Esophagus (tissue), 2 donors: ENCODE measurements at regions not wholly inside any gene's neighbourhood (a gene's known extent, or its start where the extent isn't known, plus 50 kb on each side); places are given as distances from the start of the nearest gene placed in this dataset.

Experiments
- H3K27ac ChIP-seq, 2 donors: one replicate each; pipeline ENCODE4 v1.5.1; 2013; ENCODE audit warnings: low read depth in 2 of 2, mild to moderate bottlenecking in 2 of 2, inconsistent platforms in 1 of 2, low read length in 1 of 2, moderate library complexity in 1 of 2
- H3K27me3 ChIP-seq, 2 donors: one replicate each; pipeline ENCODE4 v1.6.1; 2013; ENCODE audit warnings: low read length in 2 of 2, control low read depth in 1 of 2, mild to moderate bottlenecking in 1 of 2; ENCODE audit not compliant: insufficient read depth in 2 of 2, control insufficient read depth in 1 of 2
- H3K36me3 ChIP-seq, 2 donors: one replicate each; pipeline ENCODE4 v1.6.1; 2013; ENCODE audit warnings: low read length in 1 of 2; ENCODE audit not compliant: control insufficient read depth in 2 of 2, insufficient read depth in 2 of 2
- H3K4me1 ChIP-seq, 2 donors: one replicate each; pipeline ENCODE4 v1.6.1; 2013; ENCODE audit warnings: low read length in 1 of 2; ENCODE audit not compliant: control insufficient read depth in 2 of 2, insufficient read depth in 2 of 2
- H3K4me3 ChIP-seq, 2 donors: one replicate each; pipeline ENCODE4 v1.5.1; 2013; ENCODE audit warnings: low read length in 2 of 2, mild to moderate bottlenecking in 2 of 2, low read depth in 1 of 2, moderate library complexity in 1 of 2
- H3K9me3 ChIP-seq, 2 donors: one replicate each; pipeline ENCODE4 v1.6.1; 2013; ENCODE audit warnings: mild to moderate bottlenecking in 2 of 2, low read depth in 1 of 2, low read length in 1 of 2, moderate library complexity in 1 of 2; ENCODE audit not compliant: control insufficient read depth in 2 of 2, insufficient read depth in 1 of 2
- WGBS, 2 donors: extraction: QIAGEN DNeasy Blood & Tissue Kit; methylation state at CpG; one replicate each; pipeline ENCODE4 v1.1.7; 2013; 5-methylcytosine and 5-hydroxymethylcytosine counted together
- donor health status: healthy with polysubstance abuse.
- donor health status: Bipolar disorder and iron deficiency.

GRCh38 chr2:56626927-56627326 lies 443.1 kb downstream of the CCDC85A start:
- H3K27me3 ChIP-seq: no peaks in the 10 kb centered on the region
- no peaks in the 10 kb centered on the region for H3K9me3 ChIP-seq
- no peak overlapping the region for H3K4me3 ChIP-seq
- 78 to 85% methylated on average over 3 of the region's 3 CpGs for WGBS, 2 donors
- H3K27ac ChIP-seq: no peak overlapping the region
- no peaks in the 10 kb centered on the region for H3K4me1 ChIP-seq
- H3K36me3 ChIP-seq: no peaks in the 10 kb centered on the region

GRCh38 chr2:56630286-56630685 lies 446.5 kb downstream of the CCDC85A start:
- Histone ChIP-seq H3K4me3 (no peak overlapping the region), H3K27me3 (no peaks in the 10 kb centered on the region), H3K36me3 (no peaks in the 10 kb centered on the region), H3K4me1 (no peaks in the 10 kb centered on the region), H3K27ac (no peak overlapping the region), H3K9me3 (no peaks in the 10 kb centered on the region)
- 73 to 77% methylated on average over 2 of the region's 2 CpGs for WGBS, 2 donors

GRCh38 chr2:56647997-56648396 lies 464.2 kb downstream of the CCDC85A start:
- Histone ChIP-seq H3K27ac (no peak overlapping the region), H3K36me3 (no peaks in the 10 kb centered on the region), H3K27me3 (no peaks in the 10 kb centered on the region), H3K9me3 (no peaks in the 10 kb centered on the region), H3K4me3 (no peak overlapping the region), H3K4me1 (no peaks in the 10 kb centered on the region)
- 56 to 61% methylated on average over 1 of the region's 1 CpG for WGBS, 2 donors

- WGBS, 2 donors: 69 to 76% methylated on average over 2 of the region's 2 CpGs
- no peaks in the 10 kb centered on the region for H3K9me3 ChIP-seq
Measured at GRCh38 chr2:56648802-56649201, 465.0 kb downstream of the CCDC85A start.

GRCh38 chr2:56654936-56655335 lies 471.1 kb downstream of the CCDC85A start:
- H3K4me3 ChIP-seq: no peak overlapping the region
- H3K4me1 ChIP-seq: no peaks in the 10 kb centered on the region
- H3K9me3 ChIP-seq: no peaks in the 10 kb centered on the region
- no peaks in the 10 kb centered on the region for H3K36me3 ChIP-seq
- no peaks in the 10 kb centered on the region for H3K27me3 ChIP-seq
- no peak overlapping the region for H3K27ac ChIP-seq

More at GRCh38 chr2:56648802-56649201, 465.0 kb downstream of the CCDC85A start:
- Histone ChIP-seq H3K4me1 (no peaks in the 10 kb centered on the region), H3K27ac (no peak overlapping the region), H3K4me3 (no peak overlapping the region), H3K27me3 (no peaks in the 10 kb centered on the region), H3K36me3 (no peaks in the 10 kb centered on the region)

- no peaks in the 10 kb centered on the region for H3K27me3 ChIP-seq
- H3K9me3 ChIP-seq: no peaks in the 10 kb centered on the region
- no peak overlapping the region for H3K27ac ChIP-seq
- no peak overlapping the region for H3K4me3 ChIP-seq
- 83 to 86% methylated on average over 1 of the region's 1 CpG for WGBS, 2 donors
- H3K36me3 ChIP-seq: no peaks in the 10 kb centered on the region
- no peaks in the 10 kb centered on the region for H3K4me1 ChIP-seq
Measured at GRCh38 chr2:56656826-56657225, 473.0 kb downstream of the CCDC85A start.

- H3K27me3 ChIP-seq: no peaks in the 10 kb centered on the region
- WGBS, 2 donors: 29 to 35% methylated on average over 2 of the region's 2 CpGs
- H3K4me3 ChIP-seq: no peak overlapping the region
- no peaks in the 10 kb centered on the region for H3K4me1 ChIP-seq
- H3K9me3 ChIP-seq: peaks cover 0 to 3% of the 10 kb centered on the region in 2 donors
- H3K36me3 ChIP-seq: no peaks in the 10 kb centered on the region
- H3K27ac ChIP-seq: no peak overlapping the region
Measured at GRCh38 chr2:56666777-56667176, 483.0 kb downstream of the CCDC85A start.

- Histone ChIP-seq H3K4me3 (no peak overlapping the region), H3K4me1 (no peaks in the 10 kb centered on the region), H3K27ac (no peak overlapping the region), H3K27me3 (no peaks in the 10 kb centered on the region), H3K9me3 (peaks cover 8 to 12% of the 10 kb centered on the region in 2 donors), H3K36me3 (no peaks in the 10 kb centered on the region)
- WGBS, 2 donors: 66 to 68% methylated on average over 5 of the region's 5 CpGs
Measured at GRCh38 chr2:56671973-56672569, 488.3 kb downstream of the CCDC85A start.

- H3K27ac ChIP-seq: no peak overlapping the region
- H3K36me3 ChIP-seq: no peaks in the 10 kb centered on the region
- H3K4me3 ChIP-seq: no peak overlapping the region
- no peaks in the 10 kb centered on the region for H3K4me1 ChIP-seq
- no peaks in the 10 kb centered on the region for H3K27me3 ChIP-seq
- H3K9me3 ChIP-seq: peaks cover 8 to 12% of the 10 kb centered on the region in 2 donors
Measured at GRCh38 chr2:56674084-56674483, 490.3 kb downstream of the CCDC85A start.

- Histone ChIP-seq H3K9me3 (peaks cover 5 to 12% of the 10 kb centered on the region in 2 donors), H3K27ac (no peak overlapping the region), H3K36me3 (no peaks in the 10 kb centered on the region), H3K4me3 (no peak overlapping the region), H3K27me3 (no peaks in the 10 kb centered on the region), H3K4me1 (no peaks in the 10 kb centered on the region)
- 76 to 82% methylated on average over 2 of the region's 2 CpGs for WGBS, 2 donors
Measured at GRCh38 chr2:56676966-56677365, 493.2 kb downstream of the CCDC85A start.
